ENCODE measurements at regions not wholly inside any gene's neighbourhood (a gene's known extent, or its start where the extent isn't known, plus 50 kb on each side); places are given as distances from the start of the nearest gene placed in this dataset.

DNA sequence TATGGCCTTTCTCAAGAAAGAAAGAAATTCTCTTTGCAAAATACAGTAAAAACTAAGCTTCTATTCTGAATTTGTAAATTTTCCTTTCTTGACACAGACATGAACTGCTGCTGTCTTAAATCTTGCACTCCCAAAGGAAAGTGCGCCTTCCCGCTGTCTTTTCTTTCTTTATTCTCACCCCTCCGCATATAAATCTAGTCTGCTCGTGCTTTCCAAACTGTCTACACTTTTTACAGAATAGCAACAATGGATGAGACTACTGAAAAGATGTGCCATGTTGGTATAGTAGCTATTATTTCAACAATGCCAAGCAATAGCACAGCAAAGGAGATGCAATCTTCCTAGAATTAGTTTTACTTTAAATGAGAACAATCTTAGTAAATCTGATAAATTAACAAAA is 328.8 kb upstream of the PDE3A start:
- DNase-seq (ENCODE audit: low read depth in 1 of 2, low spot score in 1 of 2), result no peak
- Histone ChIP-seq H3K27ac (no peak overlapping the region), H3K36me3 (no peaks in the 10 kb centered on the region), H3K4me1 (ENCODE audit: low read depth) (no peaks in the 10 kb centered on the region), H3K4me3 (no peak overlapping the region), H3K27me3 (no peaks in the 10 kb centered on the region), H3K9me3 (ENCODE audit: low read depth) (no peaks in the 10 kb centered on the region)
- TF ChIP-seq, protein P1, sequence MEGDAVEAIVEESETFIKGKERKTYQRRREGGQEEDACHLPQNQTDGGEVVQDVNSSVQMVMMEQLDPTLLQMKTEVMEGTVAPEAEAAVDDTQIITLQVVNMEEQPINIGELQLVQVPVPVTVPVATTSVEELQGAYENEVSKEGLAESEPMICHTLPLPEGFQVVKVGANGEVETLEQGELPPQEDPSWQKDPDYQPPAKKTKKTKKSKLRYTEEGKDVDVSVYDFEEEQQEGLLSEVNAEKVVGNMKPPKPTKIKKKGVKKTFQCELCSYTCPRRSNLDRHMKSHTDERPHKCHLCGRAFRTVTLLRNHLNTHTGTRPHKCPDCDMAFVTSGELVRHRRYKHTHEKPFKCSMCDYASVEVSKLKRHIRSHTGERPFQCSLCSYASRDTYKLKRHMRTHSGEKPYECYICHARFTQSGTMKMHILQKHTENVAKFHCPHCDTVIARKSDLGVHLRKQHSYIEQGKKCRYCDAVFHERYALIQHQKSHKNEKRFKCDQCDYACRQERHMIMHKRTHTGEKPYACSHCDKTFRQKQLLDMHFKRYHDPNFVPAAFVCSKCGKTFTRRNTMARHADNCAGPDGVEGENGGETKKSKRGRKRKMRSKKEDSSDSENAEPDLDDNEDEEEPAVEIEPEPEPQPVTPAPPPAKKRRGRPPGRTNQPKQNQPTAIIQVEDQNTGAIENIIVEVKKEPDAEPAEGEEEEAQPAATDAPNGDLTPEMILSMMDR (IDR thresholded peaks at IDR 0.05; ENCODE audit: low read depth, low read length), result no peak

DNA sequence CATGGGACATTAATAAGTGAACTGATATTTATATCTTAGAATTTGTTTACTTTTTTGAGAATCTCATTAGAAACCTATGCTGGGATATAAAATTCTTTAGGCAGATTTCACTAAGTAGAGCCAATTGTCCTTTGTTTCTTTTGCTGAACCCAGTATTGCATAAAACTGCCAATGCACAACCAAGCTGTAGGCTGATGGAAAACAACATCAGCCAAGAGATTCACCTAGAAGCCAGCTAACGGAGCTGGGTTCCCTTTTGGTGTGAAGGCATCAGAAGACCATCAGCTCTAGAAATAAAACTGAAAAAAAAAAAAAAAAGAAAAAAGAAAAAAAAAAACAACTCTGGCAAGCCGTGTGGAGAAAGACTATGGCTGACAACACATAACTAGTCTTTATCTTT is 328.2 kb upstream of the PDE3A start:
- no peak overlapping the region for H3K4me3 ChIP-seq
- no peaks in the 10 kb centered on the region for H3K27me3 ChIP-seq
- TF ChIP-seq, protein P1 (IDR thresholded peaks at IDR 0.05; ENCODE audit: low read depth, low read length), result no peak
- no peaks in the 10 kb centered on the region for H3K4me1 ChIP-seq (ENCODE audit: low read depth)
- H3K36me3 ChIP-seq, result no peaks in the 10 kb centered on the region
- DNase-seq (ENCODE audit: low read depth in 1 of 2, low spot score in 1 of 2), result no peak
- no peaks in the 10 kb centered on the region for H3K9me3 ChIP-seq (ENCODE audit: low read depth)
- no peak overlapping the region for H3K27ac ChIP-seq

DNA sequence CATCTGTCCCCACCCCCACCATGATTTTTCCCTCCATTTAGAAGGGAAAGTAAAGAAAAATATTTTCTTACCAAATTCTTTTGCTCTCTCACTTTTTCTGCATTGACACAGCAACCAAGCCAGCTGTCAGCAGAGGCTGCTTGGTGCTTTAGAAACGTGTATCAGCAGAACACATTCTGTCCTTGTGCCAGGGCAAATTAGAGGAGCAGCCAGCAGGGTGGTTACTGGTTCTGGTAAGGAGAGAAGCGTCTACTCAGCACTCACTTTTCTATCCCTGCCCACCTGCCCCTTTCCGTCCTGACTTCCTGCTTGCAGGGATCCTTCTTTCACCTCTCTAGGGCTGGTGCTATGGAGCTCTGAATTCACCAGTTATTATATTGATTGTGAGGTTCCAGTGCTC is 327.5 kb upstream of the PDE3A start:
- Histone ChIP-seq H3K27me3 (no peaks in the 10 kb centered on the region), H3K36me3 (no peaks in the 10 kb centered on the region), H3K9me3 (ENCODE audit: low read depth) (no peaks in the 10 kb centered on the region), H3K4me3 (no peak overlapping the region), H3K27ac (no peak overlapping the region), H3K4me1 (ENCODE audit: low read depth) (no peaks in the 10 kb centered on the region)
- TF ChIP-seq, protein P1 (IDR thresholded peaks at IDR 0.05; ENCODE audit: low read depth, low read length), result no peak
- DNase-seq (ENCODE audit: low read depth in 1 of 2, low spot score in 1 of 2), result peak; percentile 5 to 39

DNA sequence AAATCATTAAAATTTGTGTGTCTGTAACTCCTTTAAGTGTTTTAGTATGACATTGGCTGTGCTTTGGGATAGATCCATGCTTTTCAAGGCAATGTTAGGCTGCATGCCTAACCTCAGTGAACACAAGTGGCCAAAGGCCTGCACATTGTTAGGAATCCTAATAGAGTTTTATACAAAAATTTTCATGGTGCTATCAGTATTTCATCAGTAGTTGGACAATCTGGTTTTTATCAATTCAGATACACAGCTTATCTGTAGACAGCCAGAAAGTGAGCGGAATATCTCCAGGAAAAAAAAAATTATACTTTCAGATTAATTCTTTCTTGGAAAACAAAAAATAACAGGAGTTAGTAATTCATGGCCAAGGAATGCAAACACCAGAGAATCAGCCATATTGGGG is 324.0 kb upstream of the PDE3A start:
- DNase-seq (ENCODE audit: low read depth in 1 of 2, low spot score in 1 of 2), result no peak
- Histone ChIP-seq H3K36me3 (no peaks in the 10 kb centered on the region), H3K9me3 (ENCODE audit: low read depth) (no peaks in the 10 kb centered on the region), H3K27ac (no peak overlapping the region), H3K27me3 (no peaks in the 10 kb centered on the region), H3K4me1 (ENCODE audit: low read depth) (no peaks in the 10 kb centered on the region), H3K4me3 (no peak overlapping the region)
- TF ChIP-seq, protein P1 (IDR thresholded peaks at IDR 0.05; ENCODE audit: low read depth, low read length), result no peak

DNA sequence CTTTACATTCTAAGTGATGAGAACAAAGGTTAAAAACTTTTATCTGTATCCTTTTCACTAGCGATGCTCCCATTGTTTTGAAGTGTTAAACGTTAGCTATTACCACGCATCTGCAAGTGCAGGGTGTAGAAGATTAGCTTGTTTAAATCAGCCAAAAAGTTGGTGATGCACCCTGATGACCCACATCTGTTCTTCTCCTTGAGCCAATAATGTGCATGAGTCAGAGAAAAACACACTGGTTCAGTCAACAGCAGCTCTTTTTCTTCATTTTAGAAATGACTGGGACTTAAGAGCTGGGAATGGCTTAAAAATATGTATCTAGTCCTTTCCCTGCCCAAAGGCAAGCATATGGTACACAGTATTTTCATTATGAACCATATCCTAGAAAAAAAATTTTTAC is 323.5 kb upstream of the PDE3A start:
- Histone ChIP-seq H3K36me3 (no peaks in the 10 kb centered on the region), H3K9me3 (ENCODE audit: low read depth) (no peaks in the 10 kb centered on the region), H3K4me3 (no peak overlapping the region), H3K27me3 (no peaks in the 10 kb centered on the region), H3K4me1 (ENCODE audit: low read depth) (no peaks in the 10 kb centered on the region), H3K27ac (no peak overlapping the region)
- DNase-seq (ENCODE audit: low read depth in 1 of 2, low spot score in 1 of 2), result peak in 1 of 2 donors; percentile 62
- TF ChIP-seq, protein P1 (IDR thresholded peaks at IDR 0.05; ENCODE audit: low read depth, low read length), result no peak

DNA sequence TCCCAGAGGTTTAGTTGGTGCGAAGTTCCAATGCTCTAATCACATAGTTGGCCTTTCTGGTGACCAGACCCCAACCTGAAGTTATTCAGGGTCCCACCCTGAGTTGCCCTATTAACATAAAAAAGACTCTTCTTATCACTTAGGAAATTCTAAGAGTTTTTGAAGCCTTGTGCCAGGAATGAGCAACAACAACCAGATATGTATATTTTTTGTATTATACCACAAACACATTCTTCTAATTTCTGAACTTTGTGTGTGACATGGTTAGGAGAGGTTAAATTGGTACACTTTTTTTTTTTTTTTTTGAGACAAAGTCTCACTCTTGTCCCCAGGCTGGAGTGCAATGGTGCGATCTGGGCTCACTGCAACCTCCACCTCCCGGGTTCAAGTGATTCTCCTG is 320.4 kb upstream of the PDE3A start:
- no peak overlapping the region for H3K27ac ChIP-seq
- no peaks in the 10 kb centered on the region for H3K9me3 ChIP-seq (ENCODE audit: low read depth)
- no peaks in the 10 kb centered on the region for H3K27me3 ChIP-seq
- H3K36me3 ChIP-seq, result no peaks in the 10 kb centered on the region
- no peak overlapping the region for H3K4me3 ChIP-seq
- H3K4me1 ChIP-seq (ENCODE audit: low read depth), result no peaks in the 10 kb centered on the region
- TF ChIP-seq, protein P1 (IDR thresholded peaks at IDR 0.05; ENCODE audit: low read depth, low read length), result no peak
- no peak for DNase-seq (ENCODE audit: low read depth in 1 of 2, low spot score in 1 of 2)

Measured in cardiac muscle cell (in vitro differentiated cells and primary cell).